ENCODE measurements at regions not wholly inside any gene's neighbourhood (a gene's known extent, or its start where the extent isn't known, plus 50 kb on each side); places are given as distances from the start of the nearest gene placed in this dataset.

DNA sequence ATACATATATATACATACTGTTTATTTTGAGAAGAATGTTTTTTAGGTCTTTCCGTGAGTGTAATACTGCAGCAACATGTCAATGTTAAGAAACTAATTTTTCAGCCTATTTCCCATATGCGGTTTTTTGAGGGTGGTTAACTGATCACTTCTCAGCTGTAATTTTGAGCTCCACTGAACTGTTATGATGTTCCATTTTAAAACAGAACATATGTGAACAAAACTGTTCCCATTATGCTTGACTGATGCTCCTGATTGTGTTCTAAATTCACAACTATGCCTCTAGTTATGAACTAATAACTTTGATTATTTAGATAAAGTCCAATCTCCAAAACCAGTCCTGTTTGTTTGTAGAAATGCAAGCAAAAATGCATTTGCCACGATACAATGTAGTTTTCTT lies 511.2 kb upstream of the FSIP2 start:
- Histone ChIP-seq H3K9me3 (ENCODE audit: control insufficient read depth, insufficient read depth, low read length) (no peaks in the 10 kb centered on the region), H3K4me3 (ENCODE audit: low read depth, low read length) (no peak overlapping the region), H3K27me3 (ENCODE audit: control insufficient read depth, insufficient read depth, low read length) (no peaks in the 10 kb centered on the region), H3K36me3 (ENCODE audit: control insufficient read depth, insufficient read depth, low read length) (no peaks in the 10 kb centered on the region), H3K4me1 (ENCODE audit: control insufficient read depth, insufficient read depth, low read length) (no peaks in the 10 kb centered on the region), H3K27ac (ENCODE audit: low read depth, low read length) (no peak overlapping the region)
- WGBS (ENCODE audit: insufficient coverage), result no CpG with 5 or more reads among the region's 3 CpGs
- DNase-seq (ENCODE audit: low read depth in 4 of 6, low spot score in 6 of 6), result peak in 1 of 6 donors; percentile 29

GRCh38 chr2:185239491-185239890 lies 499.1 kb upstream of the FSIP2 start:
- Histone ChIP-seq H3K4me1 (ENCODE audit: control insufficient read depth, insufficient read depth, low read length) (no peaks in the 10 kb centered on the region), H3K27ac (ENCODE audit: low read depth, low read length) (no peak overlapping the region), H3K36me3 (ENCODE audit: control insufficient read depth, insufficient read depth, low read length) (no peaks in the 10 kb centered on the region), H3K4me3 (ENCODE audit: low read depth, low read length) (no peak overlapping the region), H3K27me3 (ENCODE audit: control insufficient read depth, insufficient read depth, low read length) (no peaks in the 10 kb centered on the region), H3K9me3 (ENCODE audit: control insufficient read depth, insufficient read depth, low read length) (peaks cover 7% of the 10 kb centered on the region)
- WGBS (ENCODE audit: insufficient coverage), result no CpG with 5 or more reads among the region's 1 CpG
- no peak for DNase-seq (ENCODE audit: low read depth in 4 of 6, low spot score in 6 of 6)

DNA sequence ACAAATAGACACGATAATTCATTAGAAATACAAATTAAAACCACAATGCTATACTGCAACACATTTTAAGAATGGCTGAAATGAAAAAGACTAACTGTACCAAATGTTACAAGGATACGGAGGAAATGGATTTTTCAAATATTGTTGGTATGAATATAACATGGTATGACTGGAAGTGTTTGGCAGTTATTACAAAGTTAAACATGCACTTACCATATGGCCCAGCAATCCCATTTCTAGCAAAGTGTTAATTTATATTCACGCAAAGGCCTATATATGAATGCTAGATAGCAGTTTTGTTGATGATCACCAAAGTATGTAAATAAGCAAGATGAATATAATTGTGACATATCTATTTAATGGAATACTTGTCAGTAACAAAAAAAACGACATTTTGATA lies 497.8 kb upstream of the FSIP2 start:
- DNase-seq (ENCODE audit: low read depth in 4 of 6, low spot score in 6 of 6), result peak in 1 of 6 donors; percentile 70
- no peaks in the 10 kb centered on the region for H3K27me3 ChIP-seq (ENCODE audit: control insufficient read depth, insufficient read depth, low read length)
- no CpG with 5 or more reads among the region's 4 CpGs for WGBS (ENCODE audit: insufficient coverage)
- peaks cover 7% of the 10 kb centered on the region for H3K9me3 ChIP-seq (ENCODE audit: control insufficient read depth, insufficient read depth, low read length)
- no peaks in the 10 kb centered on the region for H3K4me1 ChIP-seq (ENCODE audit: control insufficient read depth, insufficient read depth, low read length)
- H3K27ac ChIP-seq (ENCODE audit: low read depth, low read length), result no peak overlapping the region
- no peak overlapping the region for H3K4me3 ChIP-seq (ENCODE audit: low read depth, low read length)
- no peaks in the 10 kb centered on the region for H3K36me3 ChIP-seq (ENCODE audit: control insufficient read depth, insufficient read depth, low read length)

DNA sequence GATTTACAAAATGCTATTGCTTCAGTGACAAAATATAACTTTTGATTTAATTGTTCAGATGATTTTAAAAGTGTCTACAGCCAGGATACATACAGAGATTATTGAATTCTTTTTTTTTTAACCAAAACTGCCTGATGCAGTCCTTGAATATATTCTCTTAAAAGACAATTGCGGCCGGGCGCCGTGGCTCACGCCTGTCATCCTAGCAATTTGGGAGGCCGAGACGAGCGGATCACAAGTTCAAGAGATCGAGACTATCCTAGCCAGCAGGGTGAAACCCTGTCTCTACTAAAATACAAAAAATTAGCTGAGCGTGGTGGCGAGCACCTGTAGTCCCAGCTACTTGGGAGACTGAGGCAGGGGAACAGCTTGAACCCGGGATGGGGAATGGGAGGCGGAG lies 497.0 kb upstream of the FSIP2 start:
- WGBS (ENCODE audit: insufficient coverage), result 98% methylated on average over 6 of the region's 13 CpGs
- Histone ChIP-seq H3K4me3 (ENCODE audit: low read depth, low read length) (no peak overlapping the region), H3K4me1 (ENCODE audit: control insufficient read depth, insufficient read depth, low read length) (no peaks in the 10 kb centered on the region), H3K36me3 (ENCODE audit: control insufficient read depth, insufficient read depth, low read length) (no peaks in the 10 kb centered on the region), H3K9me3 (ENCODE audit: control insufficient read depth, insufficient read depth, low read length) (peaks cover 1% of the 10 kb centered on the region), H3K27ac (ENCODE audit: low read depth, low read length) (no peak overlapping the region), H3K27me3 (ENCODE audit: control insufficient read depth, insufficient read depth, low read length) (no peaks in the 10 kb centered on the region)
- DNase-seq (ENCODE audit: low read depth in 4 of 6, low spot score in 6 of 6), result no peak

DNA sequence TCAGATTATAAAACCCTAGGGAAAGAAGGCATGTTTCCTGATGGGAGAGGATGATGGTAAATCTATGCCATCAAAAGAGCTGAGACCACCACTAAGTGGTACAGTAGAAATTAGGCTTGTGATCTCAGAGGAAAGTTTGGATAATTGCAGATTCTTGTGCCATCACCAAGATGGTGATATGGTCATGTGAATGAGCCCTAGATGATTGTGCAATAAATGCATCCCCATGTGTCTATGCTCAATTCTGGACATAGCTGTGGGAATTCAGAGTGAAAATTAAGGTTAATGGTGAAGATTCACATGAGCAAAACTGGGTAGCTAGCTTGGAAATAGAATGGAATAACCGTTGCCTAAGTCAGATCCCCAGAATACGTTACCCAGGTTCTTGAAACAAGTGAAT lies 496.1 kb upstream of the FSIP2 start:
- H3K27ac ChIP-seq (ENCODE audit: low read depth, low read length), result no peak overlapping the region
- no CpG with 5 or more reads among the region's 2 CpGs for WGBS (ENCODE audit: insufficient coverage)
- no peak for DNase-seq (ENCODE audit: low read depth in 4 of 6, low spot score in 6 of 6)
- H3K4me3 ChIP-seq (ENCODE audit: low read depth, low read length), result no peak overlapping the region
- H3K9me3 ChIP-seq (ENCODE audit: control insufficient read depth, insufficient read depth, low read length), result peaks cover 1% of the 10 kb centered on the region
- H3K27me3 ChIP-seq (ENCODE audit: control insufficient read depth, insufficient read depth, low read length), result no peaks in the 10 kb centered on the region
- H3K36me3 ChIP-seq (ENCODE audit: control insufficient read depth, insufficient read depth, low read length), result no peaks in the 10 kb centered on the region
- no peaks in the 10 kb centered on the region for H3K4me1 ChIP-seq (ENCODE audit: control insufficient read depth, insufficient read depth, low read length)

- Histone ChIP-seq H3K4me3 (ENCODE audit: low read depth, low read length) (no peak overlapping the region), H3K27ac (ENCODE audit: low read depth, low read length) (no peak overlapping the region), H3K4me1 (ENCODE audit: control insufficient read depth, insufficient read depth, low read length) (no peaks in the 10 kb centered on the region), H3K27me3 (ENCODE audit: control insufficient read depth, insufficient read depth, low read length) (no peaks in the 10 kb centered on the region), H3K36me3 (ENCODE audit: control insufficient read depth, insufficient read depth, low read length) (no peaks in the 10 kb centered on the region), H3K9me3 (ENCODE audit: control insufficient read depth, insufficient read depth, low read length) (no peaks in the 10 kb centered on the region)
- 100% methylated on average over 1 of the region's 4 CpGs for WGBS (ENCODE audit: insufficient coverage)
- no peak for DNase-seq (ENCODE audit: low read depth in 4 of 6, low spot score in 6 of 6)
Measured at GRCh38 chr2:185245216-185245615, 493.4 kb upstream of the FSIP2 start.

DNA sequence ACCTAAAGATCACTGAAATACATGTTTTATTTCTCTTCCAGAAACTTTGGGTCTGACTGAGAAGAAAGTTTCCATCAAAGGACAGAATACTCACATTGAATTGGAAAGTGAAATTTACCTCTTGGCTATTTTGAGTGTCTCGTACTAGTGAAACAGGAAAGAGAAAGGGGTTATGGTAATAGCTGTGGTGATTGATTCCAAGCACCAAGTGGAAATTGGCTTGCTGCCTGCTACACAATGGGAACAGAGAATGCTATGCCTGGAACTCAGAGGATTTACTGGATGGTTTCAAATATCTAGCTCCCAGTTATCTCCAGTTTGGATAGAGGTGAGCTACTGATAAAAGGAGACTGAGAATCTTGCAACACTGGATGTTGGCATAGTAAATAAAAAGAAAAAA lies 492.8 kb upstream of the FSIP2 start:
- DNase-seq (ENCODE audit: low read depth in 4 of 6, low spot score in 6 of 6), result peak in 3 of 6 donors; percentile 0 to 53 (median 20)
- H3K27ac ChIP-seq (ENCODE audit: low read depth, low read length), result no peak overlapping the region
- H3K27me3 ChIP-seq (ENCODE audit: control insufficient read depth, insufficient read depth, low read length), result no peaks in the 10 kb centered on the region
- H3K9me3 ChIP-seq (ENCODE audit: control insufficient read depth, insufficient read depth, low read length), result no peaks in the 10 kb centered on the region
- no peaks in the 10 kb centered on the region for H3K4me1 ChIP-seq (ENCODE audit: control insufficient read depth, insufficient read depth, low read length)
- H3K36me3 ChIP-seq (ENCODE audit: control insufficient read depth, insufficient read depth, low read length), result no peaks in the 10 kb centered on the region
- no peak overlapping the region for H3K4me3 ChIP-seq (ENCODE audit: low read depth, low read length)
- WGBS (ENCODE audit: insufficient coverage), result 42% methylated on average over 1 of the region's 1 CpG

GRCh38 chr2:185246717-185247116 lies 491.9 kb upstream of the FSIP2 start:
- no peaks in the 10 kb centered on the region for H3K9me3 ChIP-seq (ENCODE audit: control insufficient read depth, insufficient read depth, low read length)
- DNase-seq (ENCODE audit: low read depth in 4 of 6, low spot score in 6 of 6), result no peak
- H3K4me3 ChIP-seq (ENCODE audit: low read depth, low read length), result no peak overlapping the region
- no peaks in the 10 kb centered on the region for H3K4me1 ChIP-seq (ENCODE audit: control insufficient read depth, insufficient read depth, low read length)
- H3K27me3 ChIP-seq (ENCODE audit: control insufficient read depth, insufficient read depth, low read length), result no peaks in the 10 kb centered on the region
- no peaks in the 10 kb centered on the region for H3K36me3 ChIP-seq (ENCODE audit: control insufficient read depth, insufficient read depth, low read length)
- H3K27ac ChIP-seq (ENCODE audit: low read depth, low read length), result no peak overlapping the region

DNA sequence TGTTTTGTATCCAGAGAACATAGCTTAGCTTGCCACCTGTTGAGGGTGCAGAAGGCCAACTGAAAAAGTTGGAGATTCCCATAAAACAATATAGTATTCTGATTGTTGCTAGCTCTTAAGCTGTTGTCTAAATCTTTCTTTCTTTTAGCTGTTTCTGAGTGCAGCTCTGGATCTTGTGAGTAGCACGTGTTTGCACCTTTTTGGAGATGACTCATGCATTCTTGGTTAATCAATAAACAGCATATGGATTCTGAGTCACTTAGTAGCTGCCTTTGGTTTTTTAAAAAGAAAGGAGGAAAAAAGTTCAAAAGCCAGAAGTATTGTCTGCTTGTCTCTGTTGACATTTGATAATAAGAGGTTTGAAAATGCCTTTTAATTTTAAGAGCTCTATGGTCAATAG lies 483.0 kb upstream of the FSIP2 start:
- WGBS (ENCODE audit: insufficient coverage), result no CpG with 5 or more reads among the region's 1 CpG
- H3K4me3 ChIP-seq (ENCODE audit: low read depth, low read length), result no peak overlapping the region
- no peaks in the 10 kb centered on the region for H3K9me3 ChIP-seq (ENCODE audit: control insufficient read depth, insufficient read depth, low read length)
- no peak overlapping the region for H3K27ac ChIP-seq (ENCODE audit: low read depth, low read length)
- no peak for DNase-seq (ENCODE audit: low read depth in 4 of 6, low spot score in 6 of 6)
- no peaks in the 10 kb centered on the region for H3K4me1 ChIP-seq (ENCODE audit: control insufficient read depth, insufficient read depth, low read length)
- no peaks in the 10 kb centered on the region for H3K27me3 ChIP-seq (ENCODE audit: control insufficient read depth, insufficient read depth, low read length)
- H3K36me3 ChIP-seq (ENCODE audit: control insufficient read depth, insufficient read depth, low read length), result no peaks in the 10 kb centered on the region

DNA sequence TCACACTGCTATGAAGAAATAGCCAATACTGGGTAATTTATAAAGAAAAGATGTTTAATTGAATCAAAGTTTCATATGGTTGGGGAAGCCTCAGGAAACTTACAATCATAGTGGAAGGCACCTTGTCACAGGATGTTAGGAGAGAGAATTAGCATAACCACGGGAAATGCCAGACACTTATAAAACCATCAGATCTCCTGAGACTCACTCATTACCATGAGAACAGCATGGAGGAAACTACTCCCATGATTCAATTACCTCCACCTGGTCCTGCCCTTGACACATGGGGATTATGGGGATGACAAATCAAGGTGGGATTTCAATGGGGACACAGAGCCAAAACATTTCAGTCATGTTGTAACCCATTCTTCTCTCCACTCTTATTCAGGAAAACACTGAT lies 472.9 kb upstream of the FSIP2 start:
- WGBS (ENCODE audit: insufficient coverage), result no CpG with 5 or more reads among the region's 1 CpG

More for the DNA sequence above, 472.9 kb upstream of the FSIP2 start:
- Histone ChIP-seq H3K4me1 (ENCODE audit: control insufficient read depth, insufficient read depth, low read length) (no peaks in the 10 kb centered on the region), H3K36me3 (ENCODE audit: control insufficient read depth, insufficient read depth, low read length) (no peaks in the 10 kb centered on the region), H3K4me3 (ENCODE audit: low read depth, low read length) (no peak overlapping the region), H3K27me3 (ENCODE audit: control insufficient read depth, insufficient read depth, low read length) (no peaks in the 10 kb centered on the region), H3K27ac (ENCODE audit: low read depth, low read length) (no peak overlapping the region), H3K9me3 (ENCODE audit: control insufficient read depth, insufficient read depth, low read length) (no peaks in the 10 kb centered on the region)
- no peak for DNase-seq (ENCODE audit: low read depth in 4 of 6, low spot score in 6 of 6)
